Progenitor cell of endocrine pancreas (in vitro differentiated cells): ENCODE measurements at regions not wholly inside any gene's neighbourhood (a gene's known extent, or its start where the extent isn't known, plus 50 kb on each side); places are given as distances from the start of the nearest gene placed in this dataset.
"Not testable (repeated sequence)": the region's sequence is repeated elsewhere in the genome, so short reads cannot be mapped to it uniquely, and the experiment has no call there.

Experiments used
- DNase-seq: peaks from one replicate; pipeline ENCODE4 v3.0.0; 2021; ENCODE audit warnings: low spot score; ENCODE audit not compliant: unreplicated experiment
- H3K27ac Mint-ChIP-seq: 2 replicates; pipeline ENCODE4 v1.8.0; 2021; ENCODE audit warnings: mild to moderate bottlenecking, moderate library complexity, mixed read lengths
- H3K27me3 Mint-ChIP-seq: 2 replicates; pipeline ENCODE4 v1.8.0; 2021; ENCODE audit warnings: mixed read lengths
- H3K36me3 Mint-ChIP-seq: 2 replicates; pipeline ENCODE4 v1.8.0; 2022; ENCODE audit warnings: mixed read lengths; ENCODE audit not compliant: insufficient read depth
- H3K4me1 Mint-ChIP-seq: 2 replicates; pipeline ENCODE4 v1.8.0; 2021; ENCODE audit warnings: low read depth, mixed read lengths
- H3K4me3 Mint-ChIP-seq: 2 replicates; pipeline ENCODE4 v1.8.0; 2021; ENCODE audit warnings: low read depth, mild to moderate bottlenecking, moderate library complexity, mixed read lengths
- H3K9me3 Mint-ChIP-seq: 2 replicates; pipeline ENCODE4 v1.8.0; 2021; ENCODE audit warnings: low read depth, mixed read lengths
- TF ChIP-seq, protein P1 (sequence below): fragments of 200-600 bp; sonication (generic); IDR thresholded peaks from one replicate; pipeline ENCODE4 v1.5.0; 2021; ENCODE audit warnings: antibody characterized with exemption, mild to moderate bottlenecking; ENCODE audit not compliant: unreplicated experiment

DNA sequence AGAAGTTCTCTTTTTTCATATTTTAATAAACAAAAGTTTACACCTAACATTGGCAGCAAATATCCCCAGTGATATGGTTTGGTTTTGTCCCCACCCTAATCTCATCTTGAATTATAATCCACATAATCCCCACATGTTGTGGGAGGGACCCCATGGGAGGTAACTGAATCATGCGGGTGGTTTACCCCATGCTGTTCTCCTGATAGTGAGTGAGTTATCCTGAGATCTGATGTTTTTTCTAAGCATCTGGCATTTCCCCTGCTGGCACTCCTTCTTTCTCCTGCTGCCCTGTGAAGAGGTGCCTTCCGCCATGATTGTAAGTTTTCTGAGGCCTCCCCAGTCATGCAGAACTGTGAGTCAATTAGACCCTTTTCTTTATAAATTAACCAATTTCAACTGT is 214.7 kb downstream of the SLITRK1 start:
- DNase-seq: no peak
- Mint-ChIP-seq H3K4me1 (no peaks in the 10 kb centered on the region), H3K4me3 (no peak overlapping the region), H3K27ac (no peak overlapping the region), H3K9me3 (peaks cover 8% of the 10 kb centered on the region), H3K27me3 (no peaks in the 10 kb centered on the region), H3K36me3 (no peaks in the 10 kb centered on the region)
- TF ChIP-seq, protein P1, sequence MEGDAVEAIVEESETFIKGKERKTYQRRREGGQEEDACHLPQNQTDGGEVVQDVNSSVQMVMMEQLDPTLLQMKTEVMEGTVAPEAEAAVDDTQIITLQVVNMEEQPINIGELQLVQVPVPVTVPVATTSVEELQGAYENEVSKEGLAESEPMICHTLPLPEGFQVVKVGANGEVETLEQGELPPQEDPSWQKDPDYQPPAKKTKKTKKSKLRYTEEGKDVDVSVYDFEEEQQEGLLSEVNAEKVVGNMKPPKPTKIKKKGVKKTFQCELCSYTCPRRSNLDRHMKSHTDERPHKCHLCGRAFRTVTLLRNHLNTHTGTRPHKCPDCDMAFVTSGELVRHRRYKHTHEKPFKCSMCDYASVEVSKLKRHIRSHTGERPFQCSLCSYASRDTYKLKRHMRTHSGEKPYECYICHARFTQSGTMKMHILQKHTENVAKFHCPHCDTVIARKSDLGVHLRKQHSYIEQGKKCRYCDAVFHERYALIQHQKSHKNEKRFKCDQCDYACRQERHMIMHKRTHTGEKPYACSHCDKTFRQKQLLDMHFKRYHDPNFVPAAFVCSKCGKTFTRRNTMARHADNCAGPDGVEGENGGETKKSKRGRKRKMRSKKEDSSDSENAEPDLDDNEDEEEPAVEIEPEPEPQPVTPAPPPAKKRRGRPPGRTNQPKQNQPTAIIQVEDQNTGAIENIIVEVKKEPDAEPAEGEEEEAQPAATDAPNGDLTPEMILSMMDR: no peak

DNA sequence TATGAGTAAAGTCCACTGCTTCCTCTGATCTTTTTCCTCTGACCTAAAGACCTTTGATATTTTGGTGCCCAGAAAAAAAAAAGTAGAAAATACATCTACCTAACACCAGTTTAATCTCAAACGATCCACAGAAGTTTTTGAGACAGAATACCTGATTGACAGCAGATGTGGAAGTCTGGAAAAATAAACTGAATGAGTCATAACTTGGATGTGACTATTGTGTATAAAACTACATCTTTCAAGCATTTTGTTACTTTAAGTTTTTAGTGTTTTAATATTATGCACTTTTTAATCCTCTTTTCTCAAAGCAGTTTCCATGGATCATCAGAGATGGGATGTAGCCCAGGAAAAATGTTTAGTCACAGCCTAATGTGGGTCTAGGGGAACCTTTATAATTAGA is 216.1 kb downstream of the SLITRK1 start:
- TF ChIP-seq, protein P1: no peak
- no peak for DNase-seq
- no peaks in the 10 kb centered on the region for H3K27me3 Mint-ChIP-seq
- peaks cover 8% of the 10 kb centered on the region for H3K9me3 Mint-ChIP-seq
- no peaks in the 10 kb centered on the region for H3K4me1 Mint-ChIP-seq
- no peaks in the 10 kb centered on the region for H3K36me3 Mint-ChIP-seq
- no peak overlapping the region for H3K4me3 Mint-ChIP-seq
- H3K27ac Mint-ChIP-seq: no peak overlapping the region

DNA sequence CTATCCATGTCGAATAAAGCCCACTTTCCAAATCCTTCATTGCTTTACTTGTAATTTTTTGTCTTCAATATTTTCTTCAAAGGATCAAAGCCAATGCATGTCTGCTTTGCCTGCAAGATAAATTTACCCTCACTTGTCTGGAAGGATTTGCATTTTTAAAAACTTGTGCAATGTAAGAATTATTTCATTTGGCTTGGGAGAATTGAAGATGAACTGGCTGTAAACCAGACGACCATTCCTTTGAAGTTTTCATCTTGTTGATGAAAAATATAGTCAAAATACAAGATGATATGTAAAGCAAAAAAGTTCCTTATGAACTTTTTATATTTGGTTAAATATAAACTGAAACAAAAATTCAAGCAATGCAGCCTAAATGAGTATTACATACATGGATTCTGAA is 225.0 kb downstream of the SLITRK1 start:
- no peaks in the 10 kb centered on the region for H3K9me3 Mint-ChIP-seq
- no peaks in the 10 kb centered on the region for H3K4me1 Mint-ChIP-seq
- DNase-seq: no peak
- H3K36me3 Mint-ChIP-seq: no peaks in the 10 kb centered on the region
- no peak overlapping the region for H3K27ac Mint-ChIP-seq
- no peaks in the 10 kb centered on the region for H3K27me3 Mint-ChIP-seq
- no peak overlapping the region for H3K4me3 Mint-ChIP-seq
- TF ChIP-seq, protein P1: no peak

DNA sequence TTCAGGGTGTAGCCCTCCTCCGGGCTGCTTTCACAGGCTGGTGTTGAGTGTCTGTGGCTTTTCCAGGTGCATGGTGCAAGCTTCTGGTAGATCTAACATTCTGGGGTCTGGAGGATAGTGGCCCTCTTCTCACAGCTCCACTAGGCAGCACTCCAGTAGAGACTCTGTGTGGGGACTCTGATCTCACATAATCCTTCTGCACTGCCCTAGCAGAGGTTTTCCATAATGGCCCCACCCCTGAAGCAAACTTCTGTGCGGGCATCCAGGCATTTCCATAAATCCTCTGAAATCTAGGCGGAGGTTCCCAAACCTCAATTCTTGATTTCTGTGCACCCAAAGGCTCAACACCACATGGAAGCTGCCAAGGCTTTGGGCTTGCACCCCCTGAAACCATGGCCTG is 239.7 kb downstream of the SLITRK1 start:
- H3K27ac Mint-ChIP-seq, H3K27me3 Mint-ChIP-seq, H3K36me3 Mint-ChIP-seq, H3K4me3 Mint-ChIP-seq, H3K4me1 Mint-ChIP-seq, DNase-seq: not testable (repeated sequence)
- H3K9me3 Mint-ChIP-seq: peaks cover 11% of the 10 kb centered on the region

DNA sequence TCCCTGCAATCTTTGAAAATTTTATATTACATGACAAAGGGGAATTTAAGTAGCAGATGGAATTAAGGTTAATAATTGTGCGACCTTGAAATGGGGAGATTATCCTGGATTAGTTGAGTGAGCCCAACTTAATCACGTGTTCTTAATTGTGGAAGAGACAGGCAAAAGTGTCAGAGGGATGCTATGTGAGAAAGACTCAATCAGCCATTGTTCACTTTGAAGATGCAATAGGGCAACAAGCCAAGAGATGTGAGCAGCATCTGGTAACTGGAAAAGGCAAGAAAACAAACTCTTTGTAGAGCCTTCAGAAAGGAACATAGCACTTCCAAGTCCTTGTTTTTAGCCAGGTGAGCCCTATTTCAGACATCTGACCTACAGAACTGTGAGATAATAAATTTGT is 247.7 kb downstream of the SLITRK1 start:
- no peaks in the 10 kb centered on the region for H3K27me3 Mint-ChIP-seq
- peaks cover under 1% of the 10 kb centered on the region for H3K9me3 Mint-ChIP-seq
- no peak overlapping the region for H3K4me3 Mint-ChIP-seq
- TF ChIP-seq, protein P1: no peak
- no peak for DNase-seq
- no peaks in the 10 kb centered on the region for H3K36me3 Mint-ChIP-seq
- H3K27ac Mint-ChIP-seq: no peak overlapping the region
- H3K4me1 Mint-ChIP-seq: no peaks in the 10 kb centered on the region

DNA sequence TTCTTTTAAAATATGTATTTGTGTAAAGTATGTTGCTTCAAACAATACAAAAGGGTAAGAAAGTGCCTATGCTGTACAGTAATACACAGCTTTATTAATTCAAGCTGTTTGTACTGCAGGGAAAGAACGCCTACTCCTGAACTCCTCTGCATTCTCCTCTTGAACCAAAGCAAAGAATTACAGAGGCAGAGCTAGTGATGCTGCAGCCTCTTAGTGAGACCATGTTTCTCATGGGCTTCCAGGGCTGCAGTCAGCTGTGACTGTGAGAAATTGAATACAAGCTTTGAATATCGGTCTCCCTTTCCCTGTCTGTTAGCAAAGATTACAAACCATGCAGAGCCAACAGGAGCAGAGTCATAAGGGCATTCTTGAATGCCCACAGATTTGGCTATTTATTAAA is 248.5 kb downstream of the SLITRK1 start:
- no peak overlapping the region for H3K4me3 Mint-ChIP-seq
- no peaks in the 10 kb centered on the region for H3K27me3 Mint-ChIP-seq
- H3K9me3 Mint-ChIP-seq: no peaks in the 10 kb centered on the region
- TF ChIP-seq, protein P1: no peak
- no peak overlapping the region for H3K27ac Mint-ChIP-seq
- H3K36me3 Mint-ChIP-seq: no peaks in the 10 kb centered on the region
- H3K4me1 Mint-ChIP-seq: no peaks in the 10 kb centered on the region
- no peak for DNase-seq
